H9 (cell line): ENCODE measurements at regions not wholly inside any gene's neighbourhood (a gene's known extent, or its start where the extent isn't known, plus 50 kb on each side); places are given as distances from the start of the nearest gene placed in this dataset.

Experiments used
- DNase-seq: peaks from one replicate; pipeline ENCODE4 v3.0.0-alpha.2; 2017
- H2AFZ ChIP-seq: one replicate; pipeline ENCODE4 v1.6.1; 2013; ENCODE audit warnings: mild to moderate bottlenecking, low read length, control low read depth, moderate library complexity
- H2AK5ac ChIP-seq: 2 replicates; pipeline ENCODE4 v1.6.1; 2013; ENCODE audit warnings: low read length, control low read depth, mixed read lengths; ENCODE audit not compliant: insufficient read length
- H2BK120ac ChIP-seq: one replicate; pipeline ENCODE4 v1.6.1; 2013; ENCODE audit warnings: low read depth, mild to moderate bottlenecking, low read length, control low read depth, inconsistent platforms; ENCODE audit not compliant: poor library complexity, severe bottlenecking
- H2BK12ac ChIP-seq: 2 replicates; pipeline ENCODE4 v1.6.1; 2013; ENCODE audit warnings: low read length, control low read depth, mixed read lengths, low read depth; ENCODE audit not compliant: insufficient read length
- H2BK15ac ChIP-seq: 2 replicates; pipeline ENCODE4 v1.6.1; 2013; ENCODE audit warnings: low read depth, low read length, control low read depth
- H2BK20ac ChIP-seq: one replicate; pipeline ENCODE4 v1.6.1; 2013; ENCODE audit warnings: low read depth, mild to moderate bottlenecking, low read length, control low read depth, inconsistent platforms; ENCODE audit not compliant: poor library complexity, severe bottlenecking
- H2BK5ac ChIP-seq: 2 replicates; pipeline ENCODE4 v1.6.1; 2013; ENCODE audit warnings: low read length, control low read depth, mixed read lengths; ENCODE audit not compliant: insufficient read length
- H3K14ac ChIP-seq: 2 replicates; pipeline ENCODE4 v1.6.1; 2013; ENCODE audit warnings: low read length, control low read depth; ENCODE audit not compliant: insufficient read depth
- H3K18ac ChIP-seq: 2 replicates; pipeline ENCODE4 v1.6.1; 2013; ENCODE audit warnings: low read depth, mild to moderate bottlenecking, mixed read lengths, low read length, control low read depth; ENCODE audit not compliant: insufficient read length
- H3K23ac ChIP-seq: 2 replicates; pipeline ENCODE4 v1.6.1; 2013; ENCODE audit warnings: low read length, control low read depth, mixed read lengths, low read depth; ENCODE audit not compliant: insufficient read length
- H3K23me2 ChIP-seq: 2 replicates; pipeline ENCODE4 v1.6.1; 2013; ENCODE audit warnings: low read depth, mild to moderate bottlenecking, mixed read lengths, low read length, control low read depth; ENCODE audit not compliant: insufficient read length, poor library complexity, severe bottlenecking
- H3K27ac ChIP-seq: 2 replicates; pipeline ENCODE4 v1.5.1; 2013; ENCODE audit warnings: low read length, control low read depth, mixed read lengths, low read depth; ENCODE audit not compliant: insufficient read length
- H3K27me3 ChIP-seq: 2 replicates; pipeline ENCODE4 v1.6.1; 2013; ENCODE audit warnings: low read length, control low read depth, inconsistent platforms; ENCODE audit not compliant: insufficient read depth
- H3K4ac ChIP-seq: 2 replicates; pipeline ENCODE4 v1.6.1; 2013; ENCODE audit warnings: low read depth, mild to moderate bottlenecking, control low read depth, inconsistent platforms, low read length, moderate library complexity
- H3K4me1 ChIP-seq: 2 replicates; pipeline ENCODE4 v1.6.1; 2013; ENCODE audit warnings: low read length, control low read depth, inconsistent platforms; ENCODE audit not compliant: insufficient read depth
- H3K4me2 ChIP-seq: 2 replicates; pipeline ENCODE4 v1.6.1; 2013; ENCODE audit warnings: low read length, control low read depth, mixed read lengths; ENCODE audit not compliant: insufficient read length, insufficient read depth
- H3K56ac ChIP-seq: 2 replicates; pipeline ENCODE4 v1.6.1; 2013; ENCODE audit warnings: low read depth, mild to moderate bottlenecking, mixed read lengths, low read length, control low read depth; ENCODE audit not compliant: insufficient read length
- H3K79me1 ChIP-seq: 2 replicates; pipeline ENCODE4 v1.6.1; 2013; ENCODE audit warnings: low read depth, mild to moderate bottlenecking, moderate library complexity, low read length, control low read depth, inconsistent platforms; ENCODE audit not compliant: insufficient read depth, poor library complexity, severe bottlenecking
- H3K79me2 ChIP-seq: 2 replicates; pipeline ENCODE4 v1.6.1; 2013; ENCODE audit warnings: low read length, control low read depth, inconsistent platforms; ENCODE audit not compliant: insufficient read depth
- H3K9ac ChIP-seq: 2 replicates; pipeline ENCODE4 v1.6.1; 2013; ENCODE audit warnings: low read length, control low read depth, mixed read lengths; ENCODE audit not compliant: insufficient read length; ENCODE audit errors: extremely low read depth
- H3K9me3 ChIP-seq: one replicate; pipeline ENCODE4 v1.6.1; 2013; ENCODE audit warnings: low read depth, low read length, inconsistent platforms; ENCODE audit not compliant: control insufficient read depth
- H3T11ph ChIP-seq: one replicate; pipeline ENCODE4 v1.6.1; 2013; ENCODE audit warnings: mild to moderate bottlenecking, low read length, control low read depth, inconsistent platforms
- H4K20me1 ChIP-seq: one replicate; pipeline ENCODE4 v1.6.1; 2013; ENCODE audit not compliant: control insufficient read depth, insufficient read length, insufficient read depth
- H4K5ac ChIP-seq: 2 replicates; pipeline ENCODE4 v1.6.1; 2013; ENCODE audit warnings: low read depth, mild to moderate bottlenecking, mixed read lengths, low read length, control low read depth; ENCODE audit not compliant: insufficient read length
- H4K8ac ChIP-seq: replicated peaks from 2 replicates; pipeline ENCODE4 v1.6.1; 2013; ENCODE audit warnings: low read length, control low read depth, mixed read lengths, low read depth; ENCODE audit not compliant: insufficient read length
- H4K91ac ChIP-seq: 2 replicates; pipeline ENCODE4 v1.6.1; 2013; ENCODE audit warnings: low read depth, mild to moderate bottlenecking, moderate library complexity, mixed read lengths, low read length, control low read depth; ENCODE audit not compliant: insufficient read length
- H3K27ac Mint-ChIP-seq, 3 experiments: 2 replicates in 2 of 3; 3 replicates in 1 of 3; pipeline ENCODE4 v1.8.0; 2020 to 2021; ENCODE audit warnings: mixed read lengths in 3 of 3, mild to moderate bottlenecking in 1 of 3, moderate library complexity in 1 of 3
- H3K27me3 Mint-ChIP-seq: 2 replicates; pipeline ENCODE4 v1.8.0; 2021; ENCODE audit warnings: low read depth, mild to moderate bottlenecking, moderate library complexity, mixed read lengths
- H3K36me3 Mint-ChIP-seq, 3 experiments: 2 replicates in 2 of 3; 3 replicates in 1 of 3; pipeline ENCODE4 v1.8.0; 2020 to 2021; ENCODE audit warnings: low read depth in 3 of 3, mixed read lengths in 3 of 3; ENCODE audit not compliant: insufficient read depth in 1 of 3
- H3K4me1 Mint-ChIP-seq, 2 experiments: 2 replicates each; pipeline ENCODE4 v1.8.0; 2020; ENCODE audit warnings: mixed read lengths in 2 of 2
- H3K4me3 Mint-ChIP-seq, 2 experiments: 2 replicates in 1 of 2; 3 replicates in 1 of 2; pipeline ENCODE4 v1.8.0; 2020 to 2021; ENCODE audit warnings: mild to moderate bottlenecking in 2 of 2, mixed read lengths in 2 of 2, moderate library complexity in 1 of 2
- H3K9me3 Mint-ChIP-seq, 2 experiments: 2 replicates in 1 of 2; 3 replicates in 1 of 2; pipeline ENCODE4 v1.8.0; 2020; ENCODE audit warnings: mild to moderate bottlenecking in 2 of 2, mixed read lengths in 2 of 2, moderate library complexity in 1 of 2
- CTCF ChIP-seq: fragments of 200-600 bp; sonication (generic); conservative IDR thresholded peaks from 3 replicates; pipeline ENCODE4 v1.8.0; 2021; ENCODE audit warnings: antibody characterized with exemption, mild to moderate bottlenecking
- WGBS: extraction: QIAGEN DNeasy Blood & Tissue Kit; methylation state at CpG from one replicate; pipeline ENCODE4 v1.1.7; 2013; ENCODE audit warnings: missing lambda C conversion rate, low lambda C conversion rate, mixed read lengths; ENCODE audit not compliant: insufficient read length; ENCODE audit errors: extremely low coverage; 5-methylcytosine and 5-hydroxymethylcytosine counted together

- no peak for TF ChIP-seq CTCF
- no CpG with 5 or more reads among the region's 9 CpGs for WGBS
- Histone ChIP-seq H3K9me3 (no peaks in the 10 kb centered on the region), H3K4me2 (no peak overlapping the region), H3K18ac (no peak overlapping the region), H3K4ac (no peak overlapping the region), H3K23me2 (no peaks in the 10 kb centered on the region), H2BK5ac (no peak overlapping the region), H3K79me1 (no peaks in the 10 kb centered on the region), H4K5ac (no peak overlapping the region), H2AK5ac (no peak overlapping the region), H3K9ac (no peak overlapping the region), H2BK12ac (no peak overlapping the region), H2AFZ (no peak overlapping the region), H4K20me1 (no peaks in the 10 kb centered on the region), H3T11ph (no peak overlapping the region), H4K91ac (no peak overlapping the region), H2BK15ac (no peak overlapping the region), H4K8ac (no peak overlapping the region), H3K14ac (no peak overlapping the region), H3K27ac (no peak overlapping the region), H3K4me1 (no peaks in the 10 kb centered on the region), H3K79me2 (no peaks in the 10 kb centered on the region), H3K56ac (no peak overlapping the region), H2BK20ac (no peak overlapping the region), H3K23ac (no peak overlapping the region), H2BK120ac (no peak overlapping the region), H3K27me3 (no peaks in the 10 kb centered on the region)
- H3K27me3 Mint-ChIP-seq = no peaks in the 10 kb centered on the region; the same call in 1 of the 2 replicates
- H3K27ac Mint-ChIP-seq = no peak overlapping the region; a peak in 2 of 7 replicates
- peaks cover 2 to 3% of the 10 kb centered on the region in 2 experiments; a peak in 2 of 5 replicates for H3K9me3 Mint-ChIP-seq
- no peak overlapping the region for H3K4me3 Mint-ChIP-seq
- DNase-seq = no peak
- H3K36me3 Mint-ChIP-seq = peaks cover 0 to 5% (median 4%) of the 10 kb centered on the region in 3 experiments; a peak in 4 of 7 replicates
- 0 out of 4 replicates have a peak, but pooled peaks cover 0 to 2% of the 10 kb centered on the region in 2 experiments for H3K4me1 Mint-ChIP-seq
These were observed 742.0 kb downstream of the NR2F2 start for GRCh38 chr15:97072545-97072944.
